SK-N-SH (cell line): ENCODE measurements at regions not wholly inside any gene's neighbourhood (a gene's known extent, or its start where the extent isn't known, plus 50 kb on each side); places are given as distances from the start of the nearest gene placed in this dataset.

Experiments
- CTCF ChIA-PET: fragments of 300-600, 350-600 bp; formaldehyde crosslinking; extraction: SDS; loops from one replicate; lab custom pipeline; 2021; lab: Yijun Ruan, JAX
- POLR2A ChIA-PET: fragments of 350-600 bp; sonication (Branson Sonifier 250); formaldehyde crosslinking; extraction: SDS; loops from one replicate; lab custom pipeline; 2020; ENCODE audit warnings: antibody characterized with exemption, inconsistent platforms; lab: Yijun Ruan, JAX
- DNase-seq: peaks from one replicate; pipeline ENCODE4 v3.0.0; 2012
- H2AFZ ChIP-seq: fragments of 200-600 bp; sonication (generic); 2 replicates; pipeline ENCODE4 v1.8.1; 2016; ENCODE audit warnings: antibody characterized with exemption, mild to moderate bottlenecking, low read depth
- H3F3A ChIP-seq: fragments of 200-600 bp; sonication (generic); replicated peaks from 2 replicates; pipeline ENCODE3; 2016; ENCODE audit warnings: antibody characterized with exemption, mild to moderate bottlenecking; ENCODE audit not compliant: insufficient read depth
- H3K27ac ChIP-seq, 2 experiments: fragments of 200-500 bp in 1 of 2; fragments of 200-600 bp in 1 of 2; sonication (Bioruptor generic) in 1 of 2; sonication (generic), shearing (Covaris generic) in 1 of 2; 2 replicates each; pipeline versions ENCODE4 v1.5.1 to v1.6.1; 2014 to 2016; ENCODE audit warnings: low read depth in 2 of 2, inconsistent platforms in 1 of 2, low read length in 1 of 2, mild to moderate bottlenecking in 1 of 2, mixed read lengths in 1 of 2
- H3K27me3 ChIP-seq: fragments of 200-600 bp; sonication (generic), shearing (Covaris generic); 2 replicates; pipeline ENCODE4 v1.6.1; 2016; ENCODE audit warnings: mixed run types; ENCODE audit not compliant: insufficient read depth
- H3K36me3 ChIP-seq, 2 experiments: fragments of 200-500 bp in 1 of 2; fragments of 200-600 bp in 1 of 2; sonication (Bioruptor generic) in 1 of 2; sonication (generic) in 1 of 2; replicated peaks in 1 of 2; 2 replicates each; pipeline versions ENCODE3 to v1.5.1; 2014 to 2016; ENCODE audit warnings: low read length in 1 of 2, mild to moderate bottlenecking in 1 of 2; ENCODE audit not compliant: insufficient read depth in 2 of 2, control insufficient read depth in 1 of 2
- H3K4me1 ChIP-seq, 2 experiments: fragments of 200-500 bp in 1 of 2; fragments of 200-600 bp in 1 of 2; sonication (Bioruptor generic) in 1 of 2; sonication (generic), shearing (Covaris generic) in 1 of 2; 2 replicates each; pipeline versions ENCODE4 v1.5.1 to v1.6.1; 2014 to 2016; ENCODE audit warnings: low read depth in 1 of 2, low read length in 1 of 2, mixed run types in 1 of 2; ENCODE audit not compliant: insufficient read depth in 2 of 2, control insufficient read depth in 1 of 2
- H3K4me2 ChIP-seq: fragments of 200-600 bp; sonication (generic), shearing (Covaris generic); 2 replicates; pipeline ENCODE4 v1.6.1; 2017; ENCODE audit warnings: mixed run types
- H3K4me3 ChIP-seq, 2 experiments: fragments of 200-500 bp in 1 of 2; fragments of 200-600 bp in 1 of 2; sonication (Bioruptor generic) in 1 of 2; sonication (generic), shearing (Covaris generic) in 1 of 2; 2 replicates each; pipeline versions ENCODE4 v1.5.1 to v1.8.1; 2014 to 2016; ENCODE audit warnings: low read depth in 2 of 2, inconsistent platforms in 1 of 2, low read length in 1 of 2, mild to moderate bottlenecking in 1 of 2, mixed read lengths in 1 of 2, moderate library complexity in 1 of 2
- H3K79me2 ChIP-seq: fragments of 200-600 bp; sonication (generic); 2 replicates; pipeline ENCODE4 v1.8.1; 2017; ENCODE audit warnings: mild to moderate bottlenecking; ENCODE audit not compliant: insufficient read depth
- H3K9ac ChIP-seq: fragments of 200-600 bp; sonication (generic); 2 replicates; pipeline ENCODE4 v1.6.1; 2017; ENCODE audit warnings: mixed run types
- H3K9me2 ChIP-seq: fragments of 200-600 bp; sonication (generic); 2 replicates; pipeline ENCODE4 v1.6.1; 2017; ENCODE audit warnings: mixed run types
- H3K9me3 ChIP-seq: fragments of 200-600 bp; sonication (generic); 2 replicates; pipeline ENCODE4 v1.6.1; 2017; ENCODE audit warnings: mixed run types, mild to moderate bottlenecking, moderate library complexity
- H4K20me1 ChIP-seq: fragments of 200-600 bp; sonication (generic); 2 replicates; pipeline ENCODE4 v1.6.1; 2017; ENCODE audit warnings: mild to moderate bottlenecking, mixed run types; ENCODE audit not compliant: insufficient read depth
- CHD2 ChIP-seq: fragments of 150-350 bp; IDR thresholded peaks from 2 replicates; pipeline ENCODE4 v1.6.1; 2018; ENCODE audit warnings: low read length; ENCODE audit not compliant: partially characterized antibody
- EP300 ChIP-seq, 2 experiments: IDR thresholded peaks; 2 replicates each; pipeline versions ENCODE4 v1.4.0 to v1.6.1; 2012; ENCODE audit warnings: borderline replicate concordance in 1 of 2, low read depth in 1 of 2, low read length in 1 of 2
- FOSL2 ChIP-seq: IDR thresholded peaks from 2 replicates; pipeline ENCODE4 v1.4.0; 2012; ENCODE audit warnings: low read depth, mild to moderate bottlenecking, moderate library complexity, borderline replicate concordance
- GATA2 ChIP-seq: sonication (generic); formaldehyde crosslinking; IDR thresholded peaks from 2 replicates; pipeline ENCODE4 v1.5.0; 2020; ENCODE audit warnings: mild to moderate bottlenecking, missing genetic modification reagents
- JUND ChIP-seq: IDR thresholded peaks from 2 replicates; pipeline ENCODE4 v1.4.0; 2012
- MXI1 ChIP-seq: IDR thresholded peaks from 2 replicates; pipeline ENCODE4 v1.6.1; 2012; ENCODE audit warnings: mild to moderate bottlenecking, low read depth, low read length, improper control_type of control experiment
- NRF1 ChIP-seq: IDR thresholded peaks from 2 replicates; pipeline ENCODE4 v1.6.1; 2012; ENCODE audit warnings: low read depth, mild to moderate bottlenecking, low read length
- RAD21 ChIP-seq: IDR thresholded peaks from 2 replicates; pipeline ENCODE4 v1.6.1; 2012; ENCODE audit warnings: mild to moderate bottlenecking, low read length
- RCOR1 ChIP-seq: fragments of 150-350 bp; IDR thresholded peaks from 2 replicates; pipeline ENCODE4 v1.6.1; 2017; ENCODE audit warnings: antibody characterized with exemption, low read length
- RFX5 ChIP-seq: IDR thresholded peaks from 2 replicates; pipeline ENCODE4 v1.6.1; 2012; ENCODE audit warnings: mild to moderate bottlenecking, improper control_type of control experiment, low read length
- RXRA ChIP-seq: IDR thresholded peaks from 2 replicates; pipeline ENCODE4 v1.4.0; 2012; ENCODE audit warnings: low read depth, mild to moderate bottlenecking, borderline replicate concordance
- TCF12 ChIP-seq: IDR thresholded peaks from 2 replicates; pipeline ENCODE4 v1.4.0; 2012
- TEAD4 ChIP-seq: IDR thresholded peaks from 2 replicates; pipeline ENCODE4 v1.4.0; 2012; ENCODE audit warnings: mild to moderate bottlenecking, borderline replicate concordance; ENCODE audit not compliant: insufficient read depth
- WGBS: methylation state at CpG from one replicate; pipeline ENCODE4 v1.1.6; 2017; ENCODE audit warnings: low lambda C conversion rate; 5-methylcytosine and 5-hydroxymethylcytosine counted together
- TF ChIP-seq, protein P1 (sequence below): IDR thresholded peaks from 2 replicates; pipeline ENCODE4 v1.4.0; 2012; ENCODE audit warnings: low read depth
- TF ChIP-seq, protein P2 (sequence below): IDR thresholded peaks from 2 replicates; pipeline ENCODE4; 2012

DNA sequence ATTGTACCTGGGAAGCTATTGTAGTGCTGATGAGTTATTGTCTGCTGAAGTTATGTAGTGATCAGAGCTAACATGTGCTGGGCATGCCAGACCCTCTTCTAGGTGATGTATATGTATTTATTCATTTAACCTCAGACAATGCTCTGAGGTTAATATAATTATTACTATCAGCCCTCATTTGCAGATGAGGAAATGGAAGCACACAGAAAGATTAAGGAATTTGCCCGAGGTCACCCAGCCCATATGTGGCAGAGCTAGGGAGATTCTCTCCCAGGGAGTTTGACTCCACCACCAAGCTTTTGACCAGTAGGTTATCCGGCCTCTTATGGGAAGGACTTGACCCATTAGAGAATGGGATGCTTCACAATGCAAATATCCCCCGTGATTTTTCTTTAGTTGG lies 114.2 kb upstream of the NAV2 start:
- Histone ChIP-seq H3K9me3 (no peaks in the 10 kb centered on the region), H2AFZ (no peak overlapping the region), H3K9me2 (no peaks in the 10 kb centered on the region), H3K4me1 (peaks cover 10 to 56% of the 10 kb centered on the region in 2 experiments), H3F3A (peaks cover 30% of the 10 kb centered on the region), H3K4me3 (peak overlapping the region; percentile 42 to 61), H3K79me2 (peaks cover 62% of the 10 kb centered on the region), H3K9ac (peak overlapping the region; percentile 73), H4K20me1 (peaks cover 17% of the 10 kb centered on the region; the same call in 1 of the 2 replicates), H3K36me3 (peaks cover 0 to 8% of the 10 kb centered on the region in 2 experiments), H3K4me2 (peak overlapping the region; percentile 86), H3K27me3 (no peaks in the 10 kb centered on the region), H3K27ac (peak overlapping the region; percentile 96 to 100)
- DNase-seq = peak; percentile 51
- ChIA-PET POLR2A (interaction anchor here (1.0 to 1.3 kb wide), 2 partner anchors 9 to 144 kb away, joined by 4 to 7 read pairs; no protein-coding TSS in a partner anchor), CTCF (interaction anchor here (0.8 to 3.2 kb wide), 9 partner anchors 8 to 144 kb away, joined by 3 to 18 read pairs (median 3); no protein-coding TSS in a partner anchor)
- WGBS = 24% methylated on average over 3 of the region's 3 CpGs
- TF ChIP-seq CHD2 (peak; percentile 64), RFX5 (no peak), RCOR1 (peak; percentile 93), NRF1 (no peak), EP300 (IDR thresholded peaks at IDR 0.05; ENCODE audit: borderline replicate concordance in 1 of 2, low read depth in 1 of 2, low read length in 1 of 2) (peak in 1 of 2 experiments; percentile 97; a peak in 2 of 4 replicates), MXI1 (no peak; the same call in 1 of the 2 replicates), RAD21 (peak; percentile 22)

DNA sequence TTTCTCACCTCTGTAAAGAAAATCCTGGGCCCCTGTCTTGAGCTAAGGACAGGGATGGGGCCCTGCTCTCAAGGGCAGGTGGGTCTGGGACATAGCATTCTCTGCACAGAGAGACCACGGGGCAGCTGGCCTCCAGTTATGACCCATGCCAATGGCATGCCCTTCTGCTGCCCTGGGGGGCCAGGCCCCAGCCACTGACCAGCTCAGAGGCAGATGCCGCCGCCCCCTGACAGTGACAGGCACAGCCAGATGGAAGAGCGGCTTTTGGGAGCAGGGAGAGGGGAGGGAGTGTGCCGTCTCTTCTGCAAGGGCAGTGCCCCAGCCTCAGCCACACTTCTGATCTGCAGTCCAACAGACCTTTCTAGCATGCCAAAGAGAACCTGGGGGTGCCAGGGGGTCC lies 114.8 kb upstream of the NAV2 start:
- ChIA-PET CTCF (interaction anchor here (0.8 to 3.2 kb wide), 10 partner anchors 8 to 145 kb away, joined by 3 to 18 read pairs (median 4); no protein-coding TSS in a partner anchor), POLR2A (interaction anchor here (1.0 to 2.0 kb wide), 4 partner anchors 10 to 145 kb away, joined by 3 to 9 read pairs (median 6); no protein-coding TSS in a partner anchor)
- H3K9me3 ChIP-seq = no peaks in the 10 kb centered on the region
- peaks cover 56% of the 10 kb centered on the region for H3K79me2 ChIP-seq
- peak overlapping the region; percentile 42 to 61 for H3K4me3 ChIP-seq
- peak overlapping the region; percentile 96 to 100 for H3K27ac ChIP-seq
- DNase-seq = peak; percentile 63
- H3K4me1 ChIP-seq = peaks cover 10 to 58% of the 10 kb centered on the region in 2 experiments
- no peaks in the 10 kb centered on the region for H3K9me2 ChIP-seq
- no peak overlapping the region for H2AFZ ChIP-seq
- peak overlapping the region; percentile 73 for H3K9ac ChIP-seq
- WGBS = 40% methylated on average over 4 of the region's 5 CpGs
- H3K36me3 ChIP-seq = peaks cover 0 to 6% of the 10 kb centered on the region in 2 experiments
- peaks cover 29% of the 10 kb centered on the region for H3F3A ChIP-seq
- TF ChIP-seq TCF12 = peak; percentile 80
- no peak for TF ChIP-seq RFX5
- peak; percentile 35; the same call in 1 of the 2 replicates for TF ChIP-seq RXRA
- TF ChIP-seq, protein P1, sequence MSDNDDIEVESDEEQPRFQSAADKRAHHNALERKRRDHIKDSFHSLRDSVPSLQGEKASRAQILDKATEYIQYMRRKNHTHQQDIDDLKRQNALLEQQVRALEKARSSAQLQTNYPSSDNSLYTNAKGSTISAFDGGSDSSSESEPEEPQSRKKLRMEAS = peak; percentile 61
- no peak for TF ChIP-seq GATA2 (CRISPR knock-in tag)
- TF ChIP-seq JUND = peak; percentile 56
- TF ChIP-seq, protein P2, sequence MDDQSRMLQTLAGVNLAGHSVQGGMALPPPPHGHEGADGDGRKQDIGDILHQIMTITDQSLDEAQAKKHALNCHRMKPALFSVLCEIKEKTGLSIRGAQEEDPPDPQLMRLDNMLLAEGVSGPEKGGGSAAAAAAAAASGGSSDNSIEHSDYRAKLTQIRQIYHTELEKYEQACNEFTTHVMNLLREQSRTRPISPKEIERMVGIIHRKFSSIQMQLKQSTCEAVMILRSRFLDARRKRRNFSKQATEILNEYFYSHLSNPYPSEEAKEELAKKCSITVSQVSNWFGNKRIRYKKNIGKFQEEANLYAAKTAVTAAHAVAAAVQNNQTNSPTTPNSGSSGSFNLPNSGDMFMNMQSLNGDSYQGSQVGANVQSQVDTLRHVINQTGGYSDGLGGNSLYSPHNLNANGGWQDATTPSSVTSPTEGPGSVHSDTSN = peak; percentile 68
- TF ChIP-seq TEAD4 = peak; percentile 74; the same call in 1 of the 2 replicates
- TF ChIP-seq EP300 (IDR thresholded peaks at IDR 0.05; ENCODE audit: borderline replicate concordance in 1 of 2, low read depth in 1 of 2, low read length in 1 of 2) = peak in 1 of 2 experiments; percentile 44; a peak in 1 of 4 replicates
- peak; percentile 28; the same call in 1 of the 2 replicates for TF ChIP-seq FOSL2
- H3K27me3 ChIP-seq = no peaks in the 10 kb centered on the region
- H3K4me2 ChIP-seq = peak overlapping the region; percentile 86
- H4K20me1 ChIP-seq = peaks cover 11% of the 10 kb centered on the region; the same call in 1 of the 2 replicates
